ENCODE measurements at regions not wholly inside any gene's neighbourhood (a gene's known extent, or its start where the extent isn't known, plus 50 kb on each side); places are given as distances from the start of the nearest gene placed in this dataset.
A peak's percentile ranks its signal among the peaks of the same experiment; 100 is the strongest.

DNA sequence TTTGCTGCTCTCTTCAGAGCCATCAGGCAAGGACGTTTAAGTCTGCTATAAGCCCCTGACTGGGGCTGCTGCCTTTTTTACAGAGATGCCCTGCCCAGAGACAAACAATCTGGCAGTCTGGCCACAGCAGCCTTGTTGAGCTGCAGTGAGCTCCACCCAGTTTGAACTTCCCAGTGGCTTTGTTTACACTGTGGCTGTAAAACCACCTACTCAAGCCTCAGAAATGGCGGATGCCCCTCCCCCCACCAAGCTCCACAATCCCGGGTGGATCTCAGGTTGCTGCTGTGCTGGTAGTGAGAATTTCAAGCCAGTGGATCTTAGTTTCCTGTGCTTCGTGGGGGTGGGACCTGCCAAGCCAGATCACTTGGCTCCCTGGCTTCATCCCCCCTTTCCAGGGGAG is 59.7 kb upstream of the SNCAIP start:
- Histone ChIP-seq H3K9me3 (ENCODE audit: control insufficient read depth, insufficient read depth, low read length) (peaks cover 3% of the 10 kb centered on the region), H2AK9ac (replicated peaks; ENCODE audit: low read depth, low read length, poor library complexity) (no peak overlapping the region), H3K4me1 (ENCODE audit: control insufficient read depth, insufficient read depth, low read length) (no peaks in the 10 kb centered on the region), H3K27me3 (ENCODE audit: control insufficient read depth, insufficient read depth, low read length) (no peaks in the 10 kb centered on the region), H4K20me1 (ENCODE audit: insufficient read depth, low read length) (no peaks in the 10 kb centered on the region), H2AK5ac (ENCODE audit: low read depth, low read length) (no peak overlapping the region), H2AFZ (replicated peaks; ENCODE audit: low read length, poor library complexity) (peak overlapping the region; percentile 43), H2BK20ac (ENCODE audit: low read depth, low read length) (no peak overlapping the region), H2BK15ac (ENCODE audit: low read depth, low read length) (no peak overlapping the region), H3K56ac (ENCODE audit: extremely low read depth, insufficient read depth, low read length) (no peak overlapping the region), H3K9me1 (ENCODE audit: insufficient read depth, low read length) (no peaks in the 10 kb centered on the region), H4K91ac (ENCODE audit: insufficient read depth, low read depth, low read length) (no peak overlapping the region), H2BK120ac (ENCODE audit: low read depth, low read length) (0 out of 2 replicates have a peak overlapping the region, but pooled peaks have one; percentile 23), H4K5ac (ENCODE audit: low read depth, low read length) (no peak overlapping the region), H3K23ac (ENCODE audit: low read depth, low read length) (no peak overlapping the region), H3K4me2 (ENCODE audit: low read depth, low read length) (no peak overlapping the region), H3K79me1 (ENCODE audit: low read depth in 1 of 2, low read length in 2 of 2) (no peaks in the 10 kb centered on the region), H3K4ac (ENCODE audit: low read depth, low read length) (peak overlapping the region; percentile 43), H4K8ac (ENCODE audit: low read depth in 2 of 2, low read length in 2 of 2) (0 out of 4 replicates have a peak overlapping the region, but pooled peaks of 1 of the 2 experiments have one; percentile 28), H3K18ac (ENCODE audit: low read depth, low read length) (no peak overlapping the region), H3K14ac (replicated peaks; ENCODE audit: low read depth, low read length) (no peak overlapping the region), H3K36me3 (ENCODE audit: control insufficient read depth, insufficient read depth, low read length) (no peaks in the 10 kb centered on the region), H3K4me3 (ENCODE audit: insufficient read depth, low read depth, low read length) (no peak overlapping the region), H3K9ac (ENCODE audit: low read depth, low read length) (no peak overlapping the region), H2BK5ac (ENCODE audit: low read depth, low read length, poor library complexity, severe bottlenecking) (no peak overlapping the region), H3K27ac (ENCODE audit: insufficient read depth, low read length) (no peak overlapping the region)
- POLR2A ChIA-PET (ENCODE audit: unreplicated experiment): no interaction called here
- CTCF ChIA-PET: no interaction called here
- WGBS, 2 experiments (ENCODE audit: extremely low coverage in 2 of 2, insufficient read length in 1 of 2): 0% methylated on average over 1 of the region's 4 CpGs; no CpG with 5 or more reads in 1 of the 2 experiments
- in situ Hi-C loops (cut with MboI; ENCODE audit: low sequenced_read_pairs): no loop called here
- ATAC-seq (ENCODE audit: low read depth) (peak; percentile 27), DNase-seq (peak; percentile 19)
- no peak for TF ChIP-seq FOS (IDR thresholded peaks at IDR 0.05; ENCODE audit: low read depth, low read length)
- TF ChIP-seq RCOR1 (IDR thresholded peaks at IDR 0.05; ENCODE audit: insufficient replicate concordance, low read length): no peak
- no peak for TF ChIP-seq MAZ (IDR thresholded peaks at IDR 0.05; ENCODE audit: borderline replicate concordance, low read depth, low read length)
- TF ChIP-seq CHD1 (IDR thresholded peaks at IDR 0.05; ENCODE audit: low read depth, low read length): no peak
- TF ChIP-seq, protein P1, sequence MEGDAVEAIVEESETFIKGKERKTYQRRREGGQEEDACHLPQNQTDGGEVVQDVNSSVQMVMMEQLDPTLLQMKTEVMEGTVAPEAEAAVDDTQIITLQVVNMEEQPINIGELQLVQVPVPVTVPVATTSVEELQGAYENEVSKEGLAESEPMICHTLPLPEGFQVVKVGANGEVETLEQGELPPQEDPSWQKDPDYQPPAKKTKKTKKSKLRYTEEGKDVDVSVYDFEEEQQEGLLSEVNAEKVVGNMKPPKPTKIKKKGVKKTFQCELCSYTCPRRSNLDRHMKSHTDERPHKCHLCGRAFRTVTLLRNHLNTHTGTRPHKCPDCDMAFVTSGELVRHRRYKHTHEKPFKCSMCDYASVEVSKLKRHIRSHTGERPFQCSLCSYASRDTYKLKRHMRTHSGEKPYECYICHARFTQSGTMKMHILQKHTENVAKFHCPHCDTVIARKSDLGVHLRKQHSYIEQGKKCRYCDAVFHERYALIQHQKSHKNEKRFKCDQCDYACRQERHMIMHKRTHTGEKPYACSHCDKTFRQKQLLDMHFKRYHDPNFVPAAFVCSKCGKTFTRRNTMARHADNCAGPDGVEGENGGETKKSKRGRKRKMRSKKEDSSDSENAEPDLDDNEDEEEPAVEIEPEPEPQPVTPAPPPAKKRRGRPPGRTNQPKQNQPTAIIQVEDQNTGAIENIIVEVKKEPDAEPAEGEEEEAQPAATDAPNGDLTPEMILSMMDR (conservative IDR thresholded peaks at IDR 0.05; ENCODE audit: low read depth, low read length): no peak
- TF ChIP-seq, protein P2, sequence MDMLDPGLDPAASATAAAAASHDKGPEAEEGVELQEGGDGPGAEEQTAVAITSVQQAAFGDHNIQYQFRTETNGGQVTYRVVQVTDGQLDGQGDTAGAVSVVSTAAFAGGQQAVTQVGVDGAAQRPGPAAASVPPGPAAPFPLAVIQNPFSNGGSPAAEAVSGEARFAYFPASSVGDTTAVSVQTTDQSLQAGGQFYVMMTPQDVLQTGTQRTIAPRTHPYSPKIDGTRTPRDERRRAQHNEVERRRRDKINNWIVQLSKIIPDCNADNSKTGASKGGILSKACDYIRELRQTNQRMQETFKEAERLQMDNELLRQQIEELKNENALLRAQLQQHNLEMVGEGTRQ (IDR thresholded peaks at IDR 0.05; ENCODE audit: low read depth, low read length): no peak
- intact Hi-C loops (cut with micrococcal nuclease): no loop called here
- BruUV-seq (replicated peaks): no TSS peak
- dilution Hi-C loops (cut with HindIII; ENCODE audit: low sequenced_read_pairs, unreplicated experiment): no loop called here

Measured in IMR-90 (cell line).